GM12878 (cell line): ENCODE measurements at regions not wholly inside any gene's neighbourhood (a gene's known extent, or its start where the extent isn't known, plus 50 kb on each side); places are given as distances from the start of the nearest gene placed in this dataset.

Experiments
- ATAC-seq: fragments of 200-7000 bp; cut with Tn5 transposase; 3 replicates; pipeline ENCODE4 v1.9.1; 2020; ENCODE audit warnings: mild to moderate bottlenecking, moderate library complexity
- BruUV-seq: library from RNA; stranded (reverse); fragments of 400-500 nt; replicated peaks from 2 replicates; lab custom pipeline; 2021; lab: Mats Ljungman, UMichigan
- CTCF ChIA-PET: fragments of 300-600 bp; sonication (Branson Sonifier 250); formaldehyde crosslinking; extraction: SDS; loops from one replicate; lab custom pipeline; 2021; ENCODE audit warnings: inconsistent platforms; lab: Yijun Ruan, JAX
- POLR2A ChIA-PET: fragments of 350-600 bp; formaldehyde crosslinking; extraction: SDS; loops from one replicate; lab custom pipeline; 2021; ENCODE audit warnings: inconsistent platforms; lab: Charles Lee
- RAD21 ChIA-PET: fragments of 300-600 bp; sonication (Branson Sonifier 250); formaldehyde crosslinking; loops from one replicate; lab custom pipeline; 2023; ENCODE audit warnings: antibody characterized with exemption; ENCODE audit not compliant: unreplicated experiment; lab: Charles Lee
- SMC1A ChIA-PET: fragments of 300-600 bp; sonication (Branson Sonifier 250); formaldehyde crosslinking; loops from one replicate; lab custom pipeline; 2023; ENCODE audit not compliant: unreplicated experiment, uncharacterized antibody; lab: Charles Lee
- DNase-seq: peaks from one replicate; pipeline ENCODE4 v3.0.0-alpha.2; 2011; ENCODE audit warnings: low read depth, low spot score
- FAIRE-seq: peaks from 3 replicates; lab custom pipeline; 2011; peaks lifted over from hg19 to GRCh38; lab: Jason Lieb, UNC
- H2AFZ ChIP-seq: 2 replicates; pipeline ENCODE4 v1.6.0; 2011; ENCODE audit warnings: low read depth, low read length, control low read depth; ENCODE audit not compliant: control insufficient read depth
- H3K27ac ChIP-seq: 2 replicates; pipeline ENCODE4 v1.5.1; 2011; ENCODE audit warnings: control low read depth; ENCODE audit not compliant: control insufficient read depth, insufficient read depth
- H3K27me3 ChIP-seq, 2 experiments: replicated peaks in 1 of 2; 2 replicates each; pipeline versions ENCODE4 v1.6.0 to v1.6.1; 2011; ENCODE audit warnings: low read length in 1 of 2; ENCODE audit not compliant: control insufficient read depth in 2 of 2, insufficient read depth in 2 of 2
- H3K36me3 ChIP-seq, 2 experiments: 2 replicates each; pipeline ENCODE4 v1.5.1; 2011; ENCODE audit warnings: low read length in 1 of 2; ENCODE audit not compliant: control insufficient read depth in 2 of 2, insufficient read depth in 2 of 2
- H3K4me1 ChIP-seq: 2 replicates; pipeline ENCODE4 v1.6.1; 2011; ENCODE audit warnings: mild to moderate bottlenecking, low read length, moderate library complexity, mixed read lengths; ENCODE audit not compliant: control insufficient read depth, insufficient read depth
- H3K4me2 ChIP-seq: 2 replicates; pipeline ENCODE4 v1.6.0; 2011; ENCODE audit warnings: control low read depth; ENCODE audit not compliant: control insufficient read depth, insufficient read depth
- H3K4me3 ChIP-seq: fragments of 200-600 bp; sonication (generic); 2 replicates; pipeline ENCODE4 v1.5.1; 2016
- H3K79me2 ChIP-seq: 2 replicates; pipeline ENCODE4 v1.6.0; 2011; ENCODE audit warnings: low read length; ENCODE audit not compliant: control insufficient read depth, insufficient read depth
- H3K9ac ChIP-seq: 2 replicates; pipeline ENCODE4 v1.8.0; 2011; ENCODE audit warnings: low read length, control low read depth, mixed read lengths; ENCODE audit not compliant: control insufficient read depth, insufficient read depth
- H3K9me3 ChIP-seq: replicated peaks from 3 replicates; pipeline ENCODE4 v1.5.1; 2011; ENCODE audit warnings: mild to moderate bottlenecking, low read length; ENCODE audit not compliant: control insufficient read depth, insufficient read depth
- H4K20me1 ChIP-seq: 2 replicates; pipeline ENCODE4 v1.6.0; 2011; ENCODE audit not compliant: control insufficient read depth, insufficient read depth
- CUX1 ChIP-seq: IDR thresholded peaks from 2 replicates; pipeline ENCODE4 v1.6.1; 2012; ENCODE audit warnings: improper control_type of control experiment, low read depth, low read length; ENCODE audit not compliant: insufficient replicate concordance
- EGR1 ChIP-seq, 2 experiments: IDR thresholded peaks; 1 replicate in 1 of 2; 2 replicates in 1 of 2; pipeline ENCODE4 v1.6.1; 2011 to 2012; ENCODE audit warnings: low read depth in 2 of 2, low read length in 2 of 2, borderline replicate concordance in 1 of 2, mild to moderate bottlenecking in 1 of 2, moderate library complexity in 1 of 2
- HDAC2 ChIP-seq: fragments of 200-600 bp; sonication (generic); IDR thresholded peaks from 2 replicates; pipeline ENCODE4 v1.6.1; 2017
- LARP7 ChIP-seq: fragments of 450-650 bp; IDR thresholded peaks from 2 replicates; pipeline ENCODE4 v1.6.1; 2017; ENCODE audit warnings: mild to moderate bottlenecking
- MTA2 ChIP-seq: fragments of 450-650 bp; IDR thresholded peaks from 2 replicates; pipeline ENCODE4 v1.6.1; 2016; ENCODE audit warnings: low read depth, mild to moderate bottlenecking, moderate library complexity
- NFYB ChIP-seq: IDR thresholded peaks from 2 replicates; pipeline ENCODE4 v1.6.1; 2011; ENCODE audit warnings: low read depth, mild to moderate bottlenecking, low read length, improper control_type of control experiment, moderate library complexity; ENCODE audit not compliant: insufficient read depth
- PAX8 ChIP-seq: fragments of 450-650 bp; IDR thresholded peaks from 2 replicates; pipeline ENCODE4 v1.6.1; 2017; ENCODE audit warnings: mild to moderate bottlenecking, moderate library complexity
- RELB ChIP-seq: fragments of 450-650 bp; IDR thresholded peaks from 2 replicates; pipeline ENCODE4 v1.6.1; 2017; ENCODE audit warnings: low read depth, mild to moderate bottlenecking, moderate library complexity
- SMAD5 ChIP-seq: IDR thresholded peaks from 2 replicates; pipeline ENCODE4 v1.6.1; 2016; ENCODE audit warnings: antibody characterized with exemption, low read depth
- TAF1 ChIP-seq: IDR thresholded peaks from 2 replicates; pipeline ENCODE4 v1.6.1; 2011; ENCODE audit warnings: mild to moderate bottlenecking, low read depth, low read length, borderline replicate concordance
- USF2 ChIP-seq: IDR thresholded peaks from 2 replicates; pipeline ENCODE4 v1.6.1; 2011; ENCODE audit warnings: low read depth, low read length, improper control_type of control experiment, borderline replicate concordance
- ZNF274 ChIP-seq: IDR thresholded peaks from one replicate; pipeline ENCODE4 v1.8.0; 2011; ENCODE audit not compliant: insufficient read length, insufficient read depth
- ZSCAN29 ChIP-seq: fragments of 450-650 bp; IDR thresholded peaks from 2 replicates; pipeline ENCODE4 v1.6.1; 2017; ENCODE audit warnings: mild to moderate bottlenecking, moderate library complexity
- ZZZ3 ChIP-seq: IDR thresholded peaks from 2 replicates; pipeline ENCODE4 v1.6.1; 2011; ENCODE audit warnings: low read depth; ENCODE audit not compliant: control insufficient read depth, insufficient read length
- WGBS: methylation state at CpG from one replicate; pipeline ENCODE4 v1.1.6; 2016; ENCODE audit warnings: low lambda C conversion rate; ENCODE audit not compliant: insufficient replicate concordance, insufficient coverage; ENCODE audit errors: missing lambda C conversion rate; 5-methylcytosine and 5-hydroxymethylcytosine counted together
- in situ Hi-C: fragments of 300-500 bp; cut with MboI; formaldehyde crosslinking; loops from 9 replicates; pipeline ENCODE4 v1.14.3; 2018; ENCODE audit warnings: mixed read lengths
- intact Hi-C: fragments of 100-400 bp; cut with micrococcal nuclease; formaldehyde crosslinking; loops from one replicate; pipeline ENCODE4 v1.14.2; 2022; ENCODE audit not compliant: unreplicated experiment

- no peak for TF ChIP-seq EGR1 (IDR thresholded peaks at IDR 0.05; ENCODE audit: borderline replicate concordance in 1 of 2, low read depth in 2 of 2, low read length in 2 of 2)
- no peak for TF ChIP-seq ZNF274
- no peak for TF ChIP-seq HDAC2
- no peak for TF ChIP-seq MTA2
- TF ChIP-seq CUX1: no peak
Measured at GRCh38 chr3:106191211-106191610, 322.4 kb upstream of the CBLB start (continued).

- FAIRE-seq: no peak
- Histone ChIP-seq H3K36me3 (no peaks in the 10 kb centered on the region), H4K20me1 (no peaks in the 10 kb centered on the region), H3K27me3 (no peaks in the 10 kb centered on the region), H2AFZ (no peak overlapping the region), H3K9ac (no peak overlapping the region), H3K4me1 (no peaks in the 10 kb centered on the region), H3K4me2 (no peak overlapping the region), H3K27ac (no peak overlapping the region), H3K9me3 (peaks cover 4% of the 10 kb centered on the region), H3K79me2 (no peaks in the 10 kb centered on the region), H3K4me3 (no peak overlapping the region)
- BruUV-seq: no TSS peak
- CTCF ChIA-PET: interaction anchor here (1.0 kb wide), 1 partner anchor 14 kb away, joined by 4 read pairs; no protein-coding TSS in a partner anchor
- in situ Hi-C loops (no loop called here), intact Hi-C loops (no loop called here)
- POLR2A ChIA-PET: interaction anchor here (0.6 to 1.0 kb wide), 3 partner anchors 61 to 509 kb away, joined by 3 to 4 read pairs (median 3); no protein-coding TSS in a partner anchor
- DNase-seq: no peak
- ATAC-seq: peak; percentile 79
- RAD21 ChIA-PET: no interaction called here
- SMC1A ChIA-PET: interaction anchor here (0.6 to 1.0 kb wide), 3 partner anchors 20 to 303 kb away, joined by 3 to 4 read pairs (median 3); no protein-coding TSS in a partner anchor
- 42% methylated on average over 3 of the region's 3 CpGs for WGBS
- no peak for TF ChIP-seq LARP7
- no peak for TF ChIP-seq ZZZ3
- no peak for TF ChIP-seq SMAD5
- TF ChIP-seq PAX8: no peak
- TF ChIP-seq TAF1: no peak
- no peak for TF ChIP-seq ZSCAN29
- no peak for TF ChIP-seq USF2
- TF ChIP-seq NFYB: no peak
- TF ChIP-seq RELB: no peak
Measured at GRCh38 chr3:106191913-106192312, 323.1 kb upstream of the CBLB start.
